GM23338 (cell line): ENCODE measurements at regions not wholly inside any gene's neighbourhood (a gene's known extent, or its start where the extent isn't known, plus 50 kb on each side); places are given as distances from the start of the nearest gene placed in this dataset.

Source experiments
- ATAC-seq: fragments of 200-7000 bp; cut with Tn5 transposase; 3 replicates; pipeline ENCODE4 v1.9.1; 2020
- DNase-seq: peaks from one replicate; pipeline ENCODE4 v3.0.0-alpha.2; 2015; ENCODE audit warnings: low spot score
- H2AFZ ChIP-seq: fragments of 200-600 bp; sonication (generic); 2 replicates; pipeline ENCODE4 v1.8.0; 2016; ENCODE audit warnings: antibody characterized with exemption, mild to moderate bottlenecking, moderate library complexity
- H3F3A ChIP-seq: fragments of 200-600 bp; sonication (generic); replicated peaks from 2 replicates; pipeline ENCODE4 v1.8.0; 2017; ENCODE audit warnings: antibody characterized with exemption, mixed run types, low read depth
- H3K27ac ChIP-seq: fragments of 200-600 bp; sonication (generic); 2 replicates; pipeline ENCODE4 v1.6.1; 2016; ENCODE audit warnings: low read depth
- H3K27me3 ChIP-seq: fragments of 200-600 bp; sonication (generic); 2 replicates; pipeline ENCODE4 v1.8.0; 2016; ENCODE audit warnings: mild to moderate bottlenecking, mixed run types, moderate library complexity; ENCODE audit not compliant: insufficient read depth
- H3K36me3 ChIP-seq: fragments of 200-600 bp; sonication (generic); 2 replicates; pipeline ENCODE4 v1.8.0; 2016; ENCODE audit warnings: mild to moderate bottlenecking; ENCODE audit not compliant: insufficient read depth
- H3K4me1 ChIP-seq: fragments of 200-600 bp; sonication (generic); 2 replicates; pipeline ENCODE4 v1.8.0; 2016; ENCODE audit warnings: mild to moderate bottlenecking, moderate library complexity; ENCODE audit not compliant: insufficient read depth
- H3K4me2 ChIP-seq: fragments of 200-600 bp; sonication (generic); 2 replicates; pipeline ENCODE4 v1.7.1; 2017; ENCODE audit warnings: mixed run types
- H3K4me3 ChIP-seq: fragments of 200-600 bp; sonication (generic); 2 replicates; pipeline ENCODE4 v1.6.1; 2016; ENCODE audit warnings: mixed run types
- H3K79me2 ChIP-seq: fragments of 200-600 bp; sonication (generic); replicated peaks from 2 replicates; pipeline ENCODE4 v1.8.0; 2017; ENCODE audit warnings: mild to moderate bottlenecking; ENCODE audit not compliant: insufficient read depth
- H3K9me2 ChIP-seq: fragments of 200-600 bp; sonication (generic); 2 replicates; pipeline ENCODE4 v1.8.0; 2017; ENCODE audit not compliant: insufficient read depth
- H4K20me1 ChIP-seq: fragments of 200-600 bp; sonication (generic); replicated peaks from 2 replicates; pipeline ENCODE4 v1.8.0; 2017; ENCODE audit warnings: mild to moderate bottlenecking; ENCODE audit not compliant: insufficient read depth
- H3K27ac Mint-ChIP-seq: 2 replicates; pipeline ENCODE4 v1.8.0; 2020; ENCODE audit warnings: inconsistent platforms, mild to moderate bottlenecking, moderate library complexity, mixed read lengths
- H3K27me3 Mint-ChIP-seq: 3 replicates; pipeline ENCODE4 v1.8.0; 2022; ENCODE audit warnings: low read depth, mild to moderate bottlenecking, moderate library complexity, mixed read lengths, inconsistent platforms; ENCODE audit not compliant: insufficient read depth, poor library complexity
- H3K36me3 Mint-ChIP-seq: 3 replicates; pipeline ENCODE4 v1.8.0; 2021; ENCODE audit warnings: low read depth, mild to moderate bottlenecking, inconsistent platforms, moderate library complexity, mixed read lengths
- H3K4me1 Mint-ChIP-seq: 3 replicates; pipeline ENCODE4 v1.8.0; 2020; ENCODE audit warnings: mild to moderate bottlenecking, inconsistent platforms, mixed read lengths
- H3K4me3 Mint-ChIP-seq: 3 replicates; pipeline ENCODE4 v1.8.0; 2021; ENCODE audit warnings: moderate library complexity, mild to moderate bottlenecking, inconsistent platforms, mixed read lengths
- H3K9me3 Mint-ChIP-seq: 3 replicates; pipeline ENCODE4 v1.8.0; 2020; ENCODE audit warnings: moderate library complexity, mild to moderate bottlenecking, inconsistent platforms, mixed read lengths
- CREB1 ChIP-seq: fragments of 250-450 bp; sonication (Bioruptor Pico); IDR thresholded peaks from 2 replicates; pipeline ENCODE4 v1.5.0; 2020; ENCODE audit warnings: low read depth, mild to moderate bottlenecking, moderate library complexity
- ETS1 ChIP-seq: IDR thresholded peaks from 2 replicates; pipeline ENCODE4 v1.6.1; 2016; ENCODE audit warnings: antibody characterized with exemption
- EZH2 ChIP-seq: fragments of 200-600 bp; sonication (generic); IDR thresholded peaks from one replicate; pipeline ENCODE4 v1.8.0; 2017; ENCODE audit warnings: antibody characterized with exemption, mild to moderate bottlenecking, low read depth; ENCODE audit not compliant: unreplicated experiment
- EZH2phosphoT487 ChIP-seq: fragments of 200-600 bp; sonication (generic); IDR thresholded peaks from one replicate; pipeline ENCODE4 v1.8.1; 2018; ENCODE audit warnings: antibody characterized with exemption; ENCODE audit not compliant: unreplicated experiment
- JUNB ChIP-seq: IDR thresholded peaks from one replicate; pipeline ENCODE4 v1.6.1; 2016; ENCODE audit warnings: antibody characterized with exemption; ENCODE audit not compliant: unreplicated experiment
- NANOG ChIP-seq: IDR thresholded peaks from 2 replicates; pipeline ENCODE4 v1.6.1; 2016; ENCODE audit warnings: antibody characterized with exemption, borderline replicate concordance
- REST ChIP-seq: IDR thresholded peaks from one replicate; pipeline ENCODE4 v1.6.1; 2018; ENCODE audit warnings: antibody characterized with exemption; ENCODE audit not compliant: unreplicated experiment
- STAT1 ChIP-seq: IDR thresholded peaks from one replicate; pipeline ENCODE4 v1.6.1; 2016; ENCODE audit warnings: antibody characterized with exemption; ENCODE audit not compliant: unreplicated experiment
- ZNF114 ChIP-seq: fragments of 250-450 bp; sonication (Bioruptor Pico); IDR thresholded peaks from 2 replicates; pipeline ENCODE4 v1.5.0; 2020; ENCODE audit warnings: mild to moderate bottlenecking, moderate library complexity
- ZNF462 ChIP-seq: fragments of 250-450 bp; sonication (Bioruptor Pico); IDR thresholded peaks from 2 replicates; pipeline ENCODE4 v1.5.0; 2020; ENCODE audit warnings: mild to moderate bottlenecking, moderate library complexity

GRCh38 chr2:3039188-3040065, 338.2 kb downstream of the EIPR1 start (continued):
- no peak for TF ChIP-seq ZNF462 (CRISPR knock-in tag)
- TF ChIP-seq ETS1 = no peak
- no peak for TF ChIP-seq STAT1
- no peak for TF ChIP-seq ZNF114

- Histone ChIP-seq H3K27ac (no peak overlapping the region), H4K20me1 (no peaks in the 10 kb centered on the region), H3K4me2 (no peak overlapping the region), H3K79me2 (no peaks in the 10 kb centered on the region), H3F3A (no peaks in the 10 kb centered on the region), H3K4me3 (no peak overlapping the region), H3K36me3 (no peaks in the 10 kb centered on the region), H3K27me3 (no peaks in the 10 kb centered on the region), H2AFZ (no peak overlapping the region), H3K4me1 (no peaks in the 10 kb centered on the region), H3K9me2 (no peaks in the 10 kb centered on the region)
- ATAC-seq = no peak
- Mint-ChIP-seq H3K4me1 (no peaks in the 10 kb centered on the region; the same call in 2 of the 3 replicates), H3K27ac (no peak overlapping the region), H3K9me3 (no peaks in the 10 kb centered on the region; the same call in 2 of the 3 replicates), H3K27me3 (peaks cover 4% of the 10 kb centered on the region), H3K36me3 (no peaks in the 10 kb centered on the region; the same call in 2 of the 3 replicates), H3K4me3 (no peak overlapping the region)
- no peak for DNase-seq
- TF ChIP-seq CREB1 = no peak
- TF ChIP-seq EZH2phosphoT487 = no peak
- TF ChIP-seq EZH2 = no peak
- TF ChIP-seq REST = no peak
- no peak for TF ChIP-seq NANOG
- no peak for TF ChIP-seq STAT1
- TF ChIP-seq ZNF114 = no peak
- TF ChIP-seq JUNB = no peak
- no peak for TF ChIP-seq ETS1
Measured at GRCh38 chr2:3038636-3039035, 339.0 kb downstream of the EIPR1 start.
